Fibroblast of mammary gland (primary cell): ENCODE measurements at regions not wholly inside any gene's neighbourhood (a gene's known extent, or its start where the extent isn't known, plus 50 kb on each side); places are given as distances from the start of the nearest gene placed in this dataset.
A peak's percentile ranks its signal among the peaks of the same experiment; 100 is the strongest.

Experiments
- DNase-seq: peaks from one replicate; pipeline ENCODE4 v3.0.0-alpha.2; 2010; ENCODE audit warnings: low read depth
- H3K4me3 ChIP-seq: 2 replicates; pipeline ENCODE4 v1.5.1; 2011; ENCODE audit warnings: low read depth, mild to moderate bottlenecking, low read length, moderate library complexity; ENCODE audit not compliant: control insufficient read depth
- TF ChIP-seq, protein P1 (sequence below): conservative IDR thresholded peaks from 2 replicates; pipeline ENCODE4 v1.5.1; 2011; ENCODE audit warnings: low read depth, low read length, inconsistent platforms; ENCODE audit not compliant: control insufficient read depth, insufficient read depth

- DNase-seq: no peak
- TF ChIP-seq, protein P1, sequence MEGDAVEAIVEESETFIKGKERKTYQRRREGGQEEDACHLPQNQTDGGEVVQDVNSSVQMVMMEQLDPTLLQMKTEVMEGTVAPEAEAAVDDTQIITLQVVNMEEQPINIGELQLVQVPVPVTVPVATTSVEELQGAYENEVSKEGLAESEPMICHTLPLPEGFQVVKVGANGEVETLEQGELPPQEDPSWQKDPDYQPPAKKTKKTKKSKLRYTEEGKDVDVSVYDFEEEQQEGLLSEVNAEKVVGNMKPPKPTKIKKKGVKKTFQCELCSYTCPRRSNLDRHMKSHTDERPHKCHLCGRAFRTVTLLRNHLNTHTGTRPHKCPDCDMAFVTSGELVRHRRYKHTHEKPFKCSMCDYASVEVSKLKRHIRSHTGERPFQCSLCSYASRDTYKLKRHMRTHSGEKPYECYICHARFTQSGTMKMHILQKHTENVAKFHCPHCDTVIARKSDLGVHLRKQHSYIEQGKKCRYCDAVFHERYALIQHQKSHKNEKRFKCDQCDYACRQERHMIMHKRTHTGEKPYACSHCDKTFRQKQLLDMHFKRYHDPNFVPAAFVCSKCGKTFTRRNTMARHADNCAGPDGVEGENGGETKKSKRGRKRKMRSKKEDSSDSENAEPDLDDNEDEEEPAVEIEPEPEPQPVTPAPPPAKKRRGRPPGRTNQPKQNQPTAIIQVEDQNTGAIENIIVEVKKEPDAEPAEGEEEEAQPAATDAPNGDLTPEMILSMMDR: no peak
- H3K4me3 ChIP-seq: no peak overlapping the region
Measured at GRCh38 chr5:82745016-82745415, 332.2 kb downstream of the TMEM167A start.

DNA sequence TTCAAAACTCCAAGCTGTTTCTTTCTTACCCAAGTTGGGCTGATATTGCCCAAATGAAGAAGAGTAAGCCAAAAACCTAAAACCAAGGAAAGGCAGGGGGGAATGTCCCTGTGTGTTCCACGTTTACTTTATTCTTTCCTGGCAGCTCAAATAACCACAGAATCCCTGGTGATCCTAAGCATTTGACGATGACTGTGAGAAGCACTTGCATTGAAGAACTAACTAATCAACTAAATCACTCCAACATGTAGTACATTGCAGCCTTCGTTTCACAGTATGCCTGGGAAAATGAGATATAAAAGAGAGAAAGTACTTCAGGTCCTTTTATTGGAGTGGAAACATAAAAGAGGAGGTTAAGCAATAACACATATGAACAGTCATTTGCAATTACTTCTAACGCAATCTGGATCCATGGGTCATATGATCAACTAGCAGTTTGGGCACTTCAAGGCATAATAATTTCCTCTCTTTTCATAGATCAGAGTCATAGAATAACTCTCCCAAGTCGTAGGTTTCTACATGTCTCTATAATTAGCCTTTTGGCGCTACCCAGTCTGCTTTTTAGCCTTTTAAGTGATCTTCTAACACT lies 338.4 kb downstream of the TMEM167A start:
- H3K4me3 ChIP-seq: no peak overlapping the region
- TF ChIP-seq, protein P1: no peak
- no peak for DNase-seq

- peak; percentile 38 for DNase-seq
- TF ChIP-seq, protein P1: no peak
Measured at GRCh38 chr5:82735160-82735789, 341.9 kb downstream of the TMEM167A start.

GRCh38 chr5:82734347-82734746 lies 342.8 kb downstream of the TMEM167A start:
- H3K4me3 ChIP-seq: no peak overlapping the region
- DNase-seq: peak; percentile 16
- TF ChIP-seq, protein P1: no peak

More at GRCh38 chr5:82735160-82735789, 341.9 kb downstream of the TMEM167A start:
- H3K4me3 ChIP-seq: no peak overlapping the region

GRCh38 chr5:82730913-82731312 lies 346.3 kb downstream of the TMEM167A start:
- TF ChIP-seq, protein P1: no peak
- no peak overlapping the region for H3K4me3 ChIP-seq
- DNase-seq: no peak

DNA sequence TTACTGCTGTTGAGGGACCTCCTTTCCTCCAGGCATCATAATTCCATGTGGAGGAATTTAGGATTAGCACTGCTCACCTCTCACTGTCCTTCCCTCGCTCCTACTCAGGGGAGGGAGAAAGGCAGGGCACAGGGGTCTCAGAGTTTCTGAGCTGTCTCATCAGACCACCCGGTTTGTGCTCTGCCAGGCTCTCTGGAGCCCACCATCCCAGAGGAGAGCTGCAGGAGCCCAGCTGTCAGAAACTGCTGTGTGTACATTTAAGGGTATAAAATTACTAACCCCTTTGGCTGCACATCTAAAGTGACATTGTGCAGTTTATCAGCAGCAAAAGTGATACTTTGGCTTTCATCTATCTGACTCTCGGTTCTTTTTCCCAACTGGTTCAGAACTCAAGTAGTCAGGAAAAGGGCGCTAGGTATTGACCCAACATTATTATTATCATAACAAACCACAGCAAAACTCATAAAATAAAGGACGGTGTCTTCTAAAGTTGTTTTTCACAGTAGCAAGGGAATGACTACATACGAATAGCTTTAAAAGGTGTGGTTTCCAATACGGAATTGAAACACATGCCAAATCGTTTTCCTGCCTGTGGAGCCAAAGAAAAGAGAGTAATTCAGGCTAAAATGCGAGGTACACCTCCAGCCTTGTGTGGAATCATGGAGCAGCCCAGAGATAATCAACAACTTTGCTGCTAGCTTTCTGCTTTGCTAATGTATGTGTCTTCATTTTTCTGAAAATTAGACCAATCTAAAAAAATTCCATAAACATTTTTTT lies 348.1 kb downstream of the TMEM167A start:
- no peak overlapping the region for H3K4me3 ChIP-seq
- TF ChIP-seq, protein P1: no peak
- no peak for DNase-seq
